Spinal cord (tissue), 9 donors: ENCODE measurements at regions not wholly inside any gene's neighbourhood (a gene's known extent, or its start where the extent isn't known, plus 50 kb on each side); places are given as distances from the start of the nearest gene placed in this dataset.

Experiments used
- DNase-seq, 6 donors: peaks; one replicate each; pipeline versions ENCODE4 v3.0.0 to v3.0.0-alpha.2; 2013 to 2015; ENCODE audit warnings: low spot score in 6 of 6, low read depth in 4 of 6
- H3K27ac ChIP-seq: one replicate; pipeline ENCODE4 v1.5.1; 2013; ENCODE audit warnings: low read depth, low read length, control low read depth
- H3K27me3 ChIP-seq: one replicate; pipeline ENCODE4 v1.6.1; 2013; ENCODE audit warnings: low read length; ENCODE audit not compliant: control insufficient read depth, insufficient read depth
- H3K36me3 ChIP-seq: one replicate; pipeline ENCODE4 v1.6.1; 2013; ENCODE audit warnings: low read length; ENCODE audit not compliant: control insufficient read depth, insufficient read depth
- H3K4me1 ChIP-seq: one replicate; pipeline ENCODE4 v1.6.1; 2013; ENCODE audit warnings: low read length; ENCODE audit not compliant: control insufficient read depth, insufficient read depth
- H3K4me3 ChIP-seq: one replicate; pipeline ENCODE4 v1.5.1; 2013; ENCODE audit warnings: low read depth, low read length, control low read depth
- H3K9me3 ChIP-seq: one replicate; pipeline ENCODE4 v1.6.1; 2013; ENCODE audit warnings: low read length; ENCODE audit not compliant: control insufficient read depth, insufficient read depth
- WGBS: methylation state at CpG from one replicate; pipeline ENCODE4 v1.1.5; 2013; ENCODE audit warnings: missing lambda C conversion rate; ENCODE audit not compliant: insufficient coverage; 5-methylcytosine and 5-hydroxymethylcytosine counted together
- donor health status: healthy.

DNA sequence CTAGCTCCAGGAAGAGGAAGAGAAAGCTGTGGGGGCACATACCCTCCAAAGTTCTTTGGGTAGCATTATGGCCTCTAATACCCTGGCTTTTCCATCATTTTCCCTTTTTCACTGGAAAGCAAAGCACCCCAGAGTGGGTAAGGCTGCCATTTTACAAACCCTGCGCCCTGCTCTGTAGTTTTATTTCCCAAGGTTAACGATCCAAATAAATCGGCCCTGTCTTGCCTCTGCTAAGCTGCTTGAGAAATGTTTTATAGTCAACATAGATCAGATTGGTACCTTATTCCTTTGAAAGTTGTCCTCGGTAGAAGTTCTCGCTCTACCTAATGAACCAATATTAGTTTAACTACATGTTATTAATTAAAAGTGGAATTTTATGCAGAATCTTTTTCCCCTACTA lies 328.2 kb downstream of the NPIPA8 start:
- no peak for DNase-seq
- Histone ChIP-seq H3K27me3 (no peaks in the 10 kb centered on the region), H3K4me1 (no peaks in the 10 kb centered on the region), H3K36me3 (no peaks in the 10 kb centered on the region), H3K4me3 (no peak overlapping the region), H3K27ac (no peak overlapping the region), H3K9me3 (no peaks in the 10 kb centered on the region)
- 100% methylated on average over 1 of the region's 5 CpGs for WGBS

DNA sequence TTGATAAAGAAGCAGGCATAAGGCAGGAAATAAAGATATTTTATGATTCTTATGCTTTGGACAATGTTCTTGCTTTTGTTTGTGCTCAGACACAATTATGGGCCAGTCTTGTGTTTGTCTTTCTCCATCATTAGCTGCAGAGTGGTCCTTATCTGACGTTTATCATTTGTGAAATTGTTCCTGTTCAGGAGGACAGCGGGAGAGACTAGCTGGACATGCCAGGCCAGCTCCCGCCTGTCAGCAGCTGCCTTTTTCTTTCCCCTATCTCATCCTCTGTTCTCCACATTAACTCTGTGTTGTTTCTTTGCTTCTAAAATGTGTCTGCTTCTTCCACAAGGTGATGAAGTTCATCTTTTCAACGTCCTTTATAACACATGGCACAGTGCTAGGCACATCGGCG lies 333.5 kb downstream of the NPIPA8 start:
- H3K27me3 ChIP-seq: no peaks in the 10 kb centered on the region
- no peak for DNase-seq
- H3K9me3 ChIP-seq: no peaks in the 10 kb centered on the region
- no peaks in the 10 kb centered on the region for H3K36me3 ChIP-seq
- no peaks in the 10 kb centered on the region for H3K4me1 ChIP-seq
- no peak overlapping the region for H3K4me3 ChIP-seq
- H3K27ac ChIP-seq: no peak overlapping the region
- WGBS: 83% methylated on average over 3 of the region's 6 CpGs

DNA sequence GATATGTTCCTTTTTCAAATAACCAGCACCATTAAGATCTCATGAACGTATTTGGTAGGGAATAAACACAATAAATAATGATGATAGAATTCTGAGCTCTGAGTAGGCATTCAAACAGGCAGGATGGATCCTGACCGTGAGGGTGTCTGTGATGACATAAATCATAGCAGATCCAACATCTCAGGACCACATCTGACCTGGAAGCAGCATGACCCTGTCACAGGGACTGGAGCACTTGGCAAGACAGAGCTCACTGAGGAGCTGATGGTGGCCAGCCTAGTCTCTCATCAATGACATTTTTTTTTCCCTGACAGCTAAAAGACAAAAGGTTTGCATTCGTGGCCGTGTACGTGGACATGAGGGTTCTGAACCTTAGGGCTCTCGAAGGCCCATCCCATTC lies 337.5 kb downstream of the NPIPA8 start:
- H3K27me3 ChIP-seq: no peaks in the 10 kb centered on the region
- H3K9me3 ChIP-seq: no peaks in the 10 kb centered on the region
- 80% methylated on average over 4 of the region's 6 CpGs for WGBS
- DNase-seq: no peak
- H3K4me1 ChIP-seq: no peaks in the 10 kb centered on the region
- no peak overlapping the region for H3K27ac ChIP-seq
- H3K4me3 ChIP-seq: no peak overlapping the region
- H3K36me3 ChIP-seq: no peaks in the 10 kb centered on the region

DNA sequence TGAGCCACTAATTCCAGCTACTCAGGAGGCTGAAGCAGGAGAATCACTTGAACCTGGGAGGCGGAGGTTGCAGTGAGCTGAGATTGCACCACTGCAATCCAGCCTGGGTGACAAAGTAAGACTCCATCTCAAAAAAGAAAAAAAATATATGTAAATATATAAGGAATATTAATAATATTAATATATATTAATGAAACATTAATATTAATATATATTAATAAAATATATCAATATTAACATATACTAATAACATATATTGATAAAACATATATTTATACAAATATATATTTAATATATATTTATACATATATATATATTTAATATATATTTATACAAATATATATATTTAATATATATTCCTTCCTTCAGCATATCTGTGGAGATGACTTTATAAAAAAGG lies 338.0 kb downstream of the NPIPA8 start:
- Histone ChIP-seq H3K4me3 (no peak overlapping the region), H3K36me3 (no peaks in the 10 kb centered on the region), H3K9me3 (no peaks in the 10 kb centered on the region), H3K27me3 (no peaks in the 10 kb centered on the region), H3K27ac (no peak overlapping the region), H3K4me1 (no peaks in the 10 kb centered on the region)
- no CpG with 5 or more reads among the region's 1 CpG for WGBS
- DNase-seq: no peak

DNA sequence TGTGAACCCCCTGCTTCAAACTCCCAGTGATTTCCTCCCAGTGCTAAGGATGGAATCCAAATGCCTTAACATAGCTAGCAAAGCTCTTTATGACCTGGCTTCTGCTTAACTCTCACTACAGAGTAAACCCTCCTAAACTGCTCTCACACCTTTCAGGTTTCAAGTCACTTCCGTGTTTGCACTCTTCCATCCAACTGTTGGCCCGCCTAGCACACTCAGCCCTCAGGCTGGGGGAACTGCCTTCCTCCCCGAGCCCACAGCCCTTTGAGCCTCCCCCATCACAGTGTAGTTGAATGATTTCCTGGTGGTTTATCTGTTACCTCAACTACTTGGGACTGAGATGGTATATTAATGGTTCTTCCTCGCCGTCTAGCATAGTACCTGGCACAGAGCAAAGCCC lies 342.5 kb downstream of the NPIPA8 start:
- Histone ChIP-seq H3K27ac (no peak overlapping the region), H3K4me1 (no peaks in the 10 kb centered on the region), H3K4me3 (no peak overlapping the region), H3K27me3 (no peaks in the 10 kb centered on the region), H3K36me3 (no peaks in the 10 kb centered on the region), H3K9me3 (no peaks in the 10 kb centered on the region)
- 72% methylated on average over 3 of the region's 5 CpGs for WGBS
- no peak for DNase-seq

DNA sequence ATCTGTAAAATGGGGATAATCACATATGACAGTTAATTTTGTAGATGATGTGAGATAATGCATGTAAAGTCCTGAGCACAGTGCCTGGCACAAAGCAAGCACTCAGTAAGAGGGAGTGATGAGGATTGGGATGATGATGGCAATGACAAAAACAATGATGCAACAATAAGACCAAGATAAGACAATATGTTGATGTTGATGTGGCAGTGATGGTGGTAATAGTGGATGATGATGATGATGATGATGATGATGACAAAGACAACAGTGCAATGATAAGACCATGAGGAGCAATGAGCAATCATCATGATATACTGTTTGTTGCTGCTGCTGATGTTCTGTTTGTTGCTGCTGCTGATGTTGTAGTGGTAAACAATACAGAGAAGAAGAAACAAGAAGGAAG lies 344.1 kb downstream of the NPIPA8 start:
- Histone ChIP-seq H3K4me3 (no peak overlapping the region), H3K27me3 (no peaks in the 10 kb centered on the region), H3K4me1 (no peaks in the 10 kb centered on the region), H3K27ac (no peak overlapping the region), H3K9me3 (no peaks in the 10 kb centered on the region), H3K36me3 (no peaks in the 10 kb centered on the region)
- no peak for DNase-seq

DNA sequence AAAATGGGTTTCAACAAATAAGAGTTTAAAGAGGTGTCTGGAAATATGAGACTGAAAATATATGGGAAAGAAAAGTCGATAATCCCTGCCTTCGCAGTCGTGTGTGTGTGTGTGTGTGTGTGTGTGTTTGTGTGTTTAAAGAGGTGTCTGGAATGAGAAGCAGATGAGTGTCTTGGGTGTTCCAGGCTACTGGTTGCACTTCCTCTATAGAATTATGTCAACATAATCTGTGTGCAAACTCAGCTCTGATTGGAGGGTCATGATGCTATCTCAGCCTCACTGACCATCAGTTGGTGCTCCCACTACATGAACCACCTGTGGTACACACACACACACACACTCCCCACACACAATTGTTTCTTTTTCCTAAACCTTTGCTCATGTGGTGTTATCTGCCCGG lies 347.3 kb downstream of the NPIPA8 start:
- DNase-seq: no peak
- no peak overlapping the region for H3K27ac ChIP-seq
- WGBS: 77% methylated on average over 3 of the region's 4 CpGs
- H3K27me3 ChIP-seq: no peaks in the 10 kb centered on the region
- no peak overlapping the region for H3K4me3 ChIP-seq
- no peaks in the 10 kb centered on the region for H3K36me3 ChIP-seq
- no peaks in the 10 kb centered on the region for H3K9me3 ChIP-seq
- peaks cover 5% of the 10 kb centered on the region for H3K4me1 ChIP-seq

DNA sequence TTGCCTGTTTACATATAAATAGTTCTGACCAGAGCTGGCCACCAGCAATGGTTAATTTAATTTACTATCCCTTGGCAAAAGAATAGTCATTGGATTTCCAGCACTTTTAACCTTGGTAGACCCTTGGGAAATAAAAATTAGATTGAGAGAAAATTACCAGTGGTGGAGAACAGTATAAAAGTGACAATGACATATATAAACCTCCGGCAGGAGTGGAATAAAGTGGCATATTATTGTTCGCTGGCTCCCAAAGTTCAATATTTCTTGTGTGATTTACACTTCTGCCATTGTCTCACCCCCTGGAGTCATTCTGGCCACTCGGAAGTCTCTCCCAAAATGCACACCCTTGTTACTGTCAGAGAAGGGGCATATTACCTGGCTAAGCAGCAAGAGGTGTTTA lies 347.7 kb downstream of the NPIPA8 start:
- Histone ChIP-seq H3K27ac (no peak overlapping the region), H3K27me3 (no peaks in the 10 kb centered on the region), H3K4me3 (no peak overlapping the region), H3K4me1 (peaks cover 5% of the 10 kb centered on the region), H3K9me3 (no peaks in the 10 kb centered on the region), H3K36me3 (no peaks in the 10 kb centered on the region)
- peak in 1 of 6 donors; percentile 49 for DNase-seq
- no CpG with 5 or more reads among the region's 3 CpGs for WGBS

DNA sequence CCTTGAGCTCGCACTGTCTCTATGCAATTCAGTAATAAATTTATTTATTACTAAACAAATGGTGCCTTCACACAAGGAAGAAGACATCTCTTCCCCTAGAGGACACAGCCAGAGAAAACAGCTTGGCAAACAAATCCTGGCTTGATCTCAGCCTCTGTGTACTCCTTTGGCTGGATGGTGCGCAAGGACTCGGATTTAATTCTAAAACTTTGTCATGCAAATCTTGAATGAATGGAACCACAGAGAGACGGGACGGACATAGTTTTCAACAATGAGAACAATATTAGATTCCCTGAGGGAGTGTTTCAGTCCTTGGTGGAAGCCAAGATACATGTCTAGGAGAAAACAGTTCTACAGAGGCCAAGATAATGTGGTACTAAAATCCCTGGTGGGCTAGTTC lies 349.5 kb downstream of the NPIPA8 start:
- WGBS: 59% methylated on average over 5 of the region's 5 CpGs
- Histone ChIP-seq H3K4me1 (peaks cover 5% of the 10 kb centered on the region), H3K27ac (no peak overlapping the region), H3K4me3 (no peak overlapping the region), H3K36me3 (no peaks in the 10 kb centered on the region), H3K27me3 (no peaks in the 10 kb centered on the region), H3K9me3 (no peaks in the 10 kb centered on the region)
- DNase-seq: no peak

DNA sequence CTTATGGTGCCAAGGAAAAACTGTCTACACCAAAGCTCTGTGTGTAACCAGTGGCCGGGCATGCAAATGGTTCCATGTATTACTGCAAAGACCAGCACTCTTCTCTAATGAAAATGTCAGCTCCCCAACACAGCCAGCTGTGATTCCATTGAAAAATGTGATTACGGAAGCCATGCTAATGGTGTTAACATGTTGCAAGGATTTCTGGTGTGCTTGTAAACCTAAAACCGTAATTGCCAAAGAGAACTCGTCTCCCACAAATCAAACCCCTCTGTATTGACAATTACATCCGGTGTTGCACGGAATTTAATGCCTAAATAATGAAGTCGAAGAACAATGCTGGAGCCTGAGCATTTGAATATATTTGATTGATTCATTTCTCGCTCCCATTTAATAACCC lies 351.7 kb downstream of the NPIPA8 start:
- Histone ChIP-seq H3K36me3 (no peaks in the 10 kb centered on the region), H3K4me3 (no peak overlapping the region), H3K27me3 (no peaks in the 10 kb centered on the region), H3K9me3 (no peaks in the 10 kb centered on the region), H3K4me1 (peaks cover 5% of the 10 kb centered on the region), H3K27ac (no peak overlapping the region)
- WGBS: 38% methylated on average over 1 of the region's 8 CpGs
- peak in 1 of 6 donors; percentile 92 for DNase-seq
